ENCODE measurements at regions not wholly inside any gene's neighbourhood (a gene's known extent, or its start where the extent isn't known, plus 50 kb on each side); places are given as distances from the start of the nearest gene placed in this dataset.

DNA sequence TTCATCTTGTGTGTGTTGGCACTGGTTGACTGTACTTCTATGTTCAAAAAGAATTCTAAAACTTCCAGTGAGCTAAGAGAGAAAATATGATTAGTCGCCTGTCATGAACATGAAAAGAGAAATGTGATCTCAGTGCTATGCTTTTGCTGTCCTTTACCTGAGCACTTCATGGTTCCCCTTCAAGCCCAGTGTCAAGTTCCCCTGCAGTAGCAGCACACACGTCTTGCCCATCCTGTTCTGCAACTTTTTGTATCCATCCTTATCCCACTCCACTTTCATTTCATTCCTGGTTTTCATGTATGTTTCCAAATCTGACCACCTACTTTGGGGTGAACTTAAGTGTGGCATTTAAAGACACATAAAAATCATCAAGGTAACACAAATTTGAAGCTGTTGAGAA is 848.0 kb upstream of the USP15 start:
- Histone ChIP-seq H3K9me3 (ENCODE audit: insufficient read depth, low read length) (no peaks in the 10 kb centered on the region), H2AFZ (ENCODE audit: low read depth, low read length, severe bottlenecking) (no peak overlapping the region), H3K27me3 (ENCODE audit: low read length) (no peaks in the 10 kb centered on the region), H3K36me3 (ENCODE audit: low read length) (no peaks in the 10 kb centered on the region), H3F3A (ENCODE audit: insufficient read depth) (no peaks in the 10 kb centered on the region), H4K20me1 (ENCODE audit: low read depth, low read length) (no peaks in the 10 kb centered on the region), H3K4me2 (ENCODE audit: low read depth, low read length, poor library complexity, severe bottlenecking) (no peak overlapping the region), H3K79me2 (ENCODE audit: insufficient read depth, low read length) (no peaks in the 10 kb centered on the region), H3K4me3 (ENCODE audit: insufficient read depth, low read length, poor library complexity, severe bottlenecking) (no peak overlapping the region), H3K27ac (ENCODE audit: low read depth, low read length) (no peak overlapping the region), H3K9ac (ENCODE audit: low read length) (no peak overlapping the region), H3K9me2 (replicated peaks; ENCODE audit: insufficient read depth, low read length) (no peaks in the 10 kb centered on the region)
- no peak for TF ChIP-seq EZH2phosphoT487 (conservative IDR thresholded peaks at IDR 0.05; ENCODE audit: low read length)
- TF ChIP-seq, protein P1, sequence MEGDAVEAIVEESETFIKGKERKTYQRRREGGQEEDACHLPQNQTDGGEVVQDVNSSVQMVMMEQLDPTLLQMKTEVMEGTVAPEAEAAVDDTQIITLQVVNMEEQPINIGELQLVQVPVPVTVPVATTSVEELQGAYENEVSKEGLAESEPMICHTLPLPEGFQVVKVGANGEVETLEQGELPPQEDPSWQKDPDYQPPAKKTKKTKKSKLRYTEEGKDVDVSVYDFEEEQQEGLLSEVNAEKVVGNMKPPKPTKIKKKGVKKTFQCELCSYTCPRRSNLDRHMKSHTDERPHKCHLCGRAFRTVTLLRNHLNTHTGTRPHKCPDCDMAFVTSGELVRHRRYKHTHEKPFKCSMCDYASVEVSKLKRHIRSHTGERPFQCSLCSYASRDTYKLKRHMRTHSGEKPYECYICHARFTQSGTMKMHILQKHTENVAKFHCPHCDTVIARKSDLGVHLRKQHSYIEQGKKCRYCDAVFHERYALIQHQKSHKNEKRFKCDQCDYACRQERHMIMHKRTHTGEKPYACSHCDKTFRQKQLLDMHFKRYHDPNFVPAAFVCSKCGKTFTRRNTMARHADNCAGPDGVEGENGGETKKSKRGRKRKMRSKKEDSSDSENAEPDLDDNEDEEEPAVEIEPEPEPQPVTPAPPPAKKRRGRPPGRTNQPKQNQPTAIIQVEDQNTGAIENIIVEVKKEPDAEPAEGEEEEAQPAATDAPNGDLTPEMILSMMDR (IDR thresholded peaks at IDR 0.05; ENCODE audit: insufficient read depth, low read length, poor library complexity, severe bottlenecking) = no peak

DNA sequence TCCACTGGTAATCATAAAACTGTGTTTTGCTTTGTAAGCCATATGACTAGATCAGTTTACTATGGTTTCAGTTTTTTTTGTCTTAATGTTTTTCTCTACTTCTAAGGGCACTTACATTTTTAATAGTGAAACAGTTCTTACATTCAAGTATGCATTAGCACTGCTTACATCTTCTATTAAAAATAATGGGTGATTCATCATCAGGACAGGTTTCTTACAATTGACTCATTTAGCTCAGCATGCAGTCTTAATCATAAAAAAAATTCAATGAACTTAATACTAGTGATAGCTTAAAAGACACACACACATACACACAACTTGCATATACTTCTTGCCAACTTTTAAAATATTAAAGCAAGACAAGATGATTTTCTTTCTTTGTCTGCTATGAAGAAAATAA is 845.7 kb upstream of the USP15 start:
- no peak overlapping the region for H2AFZ ChIP-seq (ENCODE audit: low read depth, low read length, severe bottlenecking)
- TF ChIP-seq EZH2phosphoT487 (conservative IDR thresholded peaks at IDR 0.05; ENCODE audit: low read length) = no peak
- TF ChIP-seq, protein P1 (IDR thresholded peaks at IDR 0.05; ENCODE audit: insufficient read depth, low read length, poor library complexity, severe bottlenecking) = no peak
- H3K4me3 ChIP-seq (ENCODE audit: insufficient read depth, low read length, poor library complexity, severe bottlenecking) = no peak overlapping the region
- H3K9ac ChIP-seq (ENCODE audit: low read length) = no peak overlapping the region
- H3K9me2 ChIP-seq (replicated peaks; ENCODE audit: insufficient read depth, low read length) = no peaks in the 10 kb centered on the region
- no peak overlapping the region for H3K27ac ChIP-seq (ENCODE audit: low read depth, low read length)
- H3K4me2 ChIP-seq (ENCODE audit: low read depth, low read length, poor library complexity, severe bottlenecking) = no peak overlapping the region
- no peaks in the 10 kb centered on the region for H3K79me2 ChIP-seq (ENCODE audit: insufficient read depth, low read length)
- H3K36me3 ChIP-seq (ENCODE audit: low read length) = no peaks in the 10 kb centered on the region
- H3F3A ChIP-seq (ENCODE audit: insufficient read depth) = no peaks in the 10 kb centered on the region
- H3K27me3 ChIP-seq (ENCODE audit: low read length) = no peaks in the 10 kb centered on the region
- H4K20me1 ChIP-seq (ENCODE audit: low read depth, low read length) = no peaks in the 10 kb centered on the region
- no peaks in the 10 kb centered on the region for H3K9me3 ChIP-seq (ENCODE audit: insufficient read depth, low read length)

DNA sequence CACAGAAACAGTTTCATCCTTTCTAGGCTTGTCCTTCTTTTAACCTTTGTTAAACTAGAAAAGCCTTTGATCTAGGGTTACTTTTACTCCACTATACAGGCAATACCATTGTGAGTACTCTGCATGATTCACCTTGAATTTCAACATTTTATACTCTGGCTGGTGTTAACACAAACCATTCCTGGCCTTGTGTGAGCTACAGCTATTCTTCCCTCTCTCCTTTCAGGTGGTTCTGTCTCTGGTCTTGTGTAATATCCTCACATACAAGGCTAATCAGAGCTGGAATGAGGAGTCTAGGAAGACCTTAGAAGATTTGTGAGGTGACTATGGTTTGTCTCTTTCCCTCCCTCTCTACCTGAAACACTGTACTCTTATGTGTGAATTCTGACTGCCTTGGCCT is 837.4 kb upstream of the USP15 start:
- Histone ChIP-seq H3K9me3 (ENCODE audit: insufficient read depth, low read length) (no peaks in the 10 kb centered on the region), H2AFZ (ENCODE audit: low read depth, low read length, severe bottlenecking) (no peak overlapping the region), H3K4me3 (ENCODE audit: insufficient read depth, low read length, poor library complexity, severe bottlenecking) (no peak overlapping the region), H3K27ac (ENCODE audit: low read depth, low read length) (no peak overlapping the region), H3K9ac (ENCODE audit: low read length) (no peak overlapping the region), H3K79me2 (ENCODE audit: insufficient read depth, low read length) (no peaks in the 10 kb centered on the region), H4K20me1 (ENCODE audit: low read depth, low read length) (no peaks in the 10 kb centered on the region), H3K27me3 (ENCODE audit: low read length) (no peaks in the 10 kb centered on the region), H3K4me2 (ENCODE audit: low read depth, low read length, poor library complexity, severe bottlenecking) (no peak overlapping the region), H3K36me3 (ENCODE audit: low read length) (no peaks in the 10 kb centered on the region), H3F3A (ENCODE audit: insufficient read depth) (no peaks in the 10 kb centered on the region), H3K9me2 (replicated peaks; ENCODE audit: insufficient read depth, low read length) (no peaks in the 10 kb centered on the region)
- TF ChIP-seq, protein P1 (IDR thresholded peaks at IDR 0.05; ENCODE audit: insufficient read depth, low read length, poor library complexity, severe bottlenecking) = no peak
- TF ChIP-seq EZH2phosphoT487 (conservative IDR thresholded peaks at IDR 0.05; ENCODE audit: low read length) = no peak
